GM21515 (cell line): ENCODE measurements at regions not wholly inside any gene's neighbourhood (a gene's known extent, or its start where the extent isn't known, plus 50 kb on each side); places are given as distances from the start of the nearest gene placed in this dataset.

ENCODE experiments used
- ATAC-seq: cut with Tn5 transposase; IDR thresholded peaks from one replicate; pipeline ENCODE4 v1.9.1; 2021; ENCODE audit not compliant: unreplicated experiment

GRCh38 chr12:65756956-65757511, 67.2 kb upstream of the HMGA2 start:
- ATAC-seq: peak; percentile 89

- ATAC-seq: no peak
Observed at GRCh38 chr12:65758401-65758800, 65.9 kb upstream of the HMGA2 start.

GRCh38 chr12:65759735-65760134, 64.5 kb upstream of the HMGA2 start:
- no peak for ATAC-seq

- ATAC-seq: no peak
Observed at GRCh38 chr12:65761301-65761700, 63.0 kb upstream of the HMGA2 start.

- no peak for ATAC-seq
Observed at GRCh38 chr12:65764325-65764724, 60.0 kb upstream of the HMGA2 start.

- ATAC-seq: no peak
Observed at GRCh38 chr12:65765436-65765813, 58.9 kb upstream of the HMGA2 start.

- ATAC-seq: no peak
Observed at GRCh38 chr12:65769880-65770279, 54.4 kb upstream of the HMGA2 start.
